ENCODE measurements at regions not wholly inside any gene's neighbourhood (a gene's known extent, or its start where the extent isn't known, plus 50 kb on each side); places are given as distances from the start of the nearest gene placed in this dataset.
"Not testable (repeated sequence)": the region's sequence is repeated elsewhere in the genome, so short reads cannot be mapped to it uniquely, and the experiment has no call there.

DNA sequence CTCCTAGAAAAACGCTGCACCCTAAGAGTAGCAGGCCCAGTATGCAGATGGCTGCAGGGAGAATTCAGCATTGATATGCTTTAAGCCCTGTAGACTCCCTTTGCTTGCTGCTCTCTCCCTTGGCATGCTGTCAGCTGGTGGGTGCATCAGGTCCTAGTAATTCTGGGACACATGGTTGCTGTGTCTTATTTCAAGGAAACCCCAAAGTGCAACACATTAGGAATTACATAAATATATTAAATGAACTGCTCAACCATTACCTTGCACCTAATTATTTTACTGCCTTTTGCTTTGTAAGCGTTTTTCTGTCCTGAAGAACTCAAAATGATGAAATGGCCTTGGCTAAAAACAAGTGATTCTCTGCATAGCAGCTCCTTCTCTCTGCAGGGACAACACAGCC, 516.3 kb downstream of the ZIC3 start (continued):
- TF ChIP-seq, protein P1, sequence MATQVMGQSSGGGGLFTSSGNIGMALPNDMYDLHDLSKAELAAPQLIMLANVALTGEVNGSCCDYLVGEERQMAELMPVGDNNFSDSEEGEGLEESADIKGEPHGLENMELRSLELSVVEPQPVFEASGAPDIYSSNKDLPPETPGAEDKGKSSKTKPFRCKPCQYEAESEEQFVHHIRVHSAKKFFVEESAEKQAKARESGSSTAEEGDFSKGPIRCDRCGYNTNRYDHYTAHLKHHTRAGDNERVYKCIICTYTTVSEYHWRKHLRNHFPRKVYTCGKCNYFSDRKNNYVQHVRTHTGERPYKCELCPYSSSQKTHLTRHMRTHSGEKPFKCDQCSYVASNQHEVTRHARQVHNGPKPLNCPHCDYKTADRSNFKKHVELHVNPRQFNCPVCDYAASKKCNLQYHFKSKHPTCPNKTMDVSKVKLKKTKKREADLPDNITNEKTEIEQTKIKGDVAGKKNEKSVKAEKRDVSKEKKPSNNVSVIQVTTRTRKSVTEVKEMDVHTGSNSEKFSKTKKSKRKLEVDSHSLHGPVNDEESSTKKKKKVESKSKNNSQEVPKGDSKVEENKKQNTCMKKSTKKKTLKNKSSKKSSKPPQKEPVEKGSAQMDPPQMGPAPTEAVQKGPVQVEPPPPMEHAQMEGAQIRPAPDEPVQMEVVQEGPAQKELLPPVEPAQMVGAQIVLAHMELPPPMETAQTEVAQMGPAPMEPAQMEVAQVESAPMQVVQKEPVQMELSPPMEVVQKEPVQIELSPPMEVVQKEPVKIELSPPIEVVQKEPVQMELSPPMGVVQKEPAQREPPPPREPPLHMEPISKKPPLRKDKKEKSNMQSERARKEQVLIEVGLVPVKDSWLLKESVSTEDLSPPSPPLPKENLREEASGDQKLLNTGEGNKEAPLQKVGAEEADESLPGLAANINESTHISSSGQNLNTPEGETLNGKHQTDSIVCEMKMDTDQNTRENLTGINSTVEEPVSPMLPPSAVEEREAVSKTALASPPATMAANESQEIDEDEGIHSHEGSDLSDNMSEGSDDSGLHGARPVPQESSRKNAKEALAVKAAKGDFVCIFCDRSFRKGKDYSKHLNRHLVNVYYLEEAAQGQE (IDR thresholded peaks at IDR 0.05; ENCODE audit: low read depth, low read length), result no peak
- TF ChIP-seq RUNX3 (IDR thresholded peaks at IDR 0.05; ENCODE audit: low read length), result no peak

DNA sequence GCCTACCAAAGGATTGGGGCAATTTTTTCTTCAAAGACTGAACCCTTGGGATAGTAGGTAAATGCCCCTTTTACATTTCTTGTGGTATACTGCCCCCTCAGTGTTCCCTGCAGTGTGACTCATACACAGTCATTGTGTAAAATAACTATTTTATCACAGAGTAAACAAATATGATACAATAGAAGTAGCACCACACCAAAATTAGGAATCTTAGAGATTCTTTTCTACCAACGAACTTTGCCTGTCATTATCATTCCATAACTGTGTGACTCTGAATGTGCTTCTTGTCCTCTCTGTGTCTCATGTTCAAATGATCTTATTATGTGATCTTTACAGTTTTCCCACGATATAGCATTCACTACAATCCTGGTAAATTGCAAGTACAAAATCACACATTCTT, 517.0 kb downstream of the ZIC3 start:
- ChIA-PET POLR2A (no interaction called here), RAD21 (ENCODE audit: unreplicated experiment) (no interaction called here), SMC1A (ENCODE audit: uncharacterized antibody, unreplicated experiment) (no interaction called here), CTCF (no interaction called here)
- FAIRE-seq, result no peak
- Histone ChIP-seq H3K4me1 (ENCODE audit: control insufficient read depth, insufficient read depth, low read length) (no peaks in the 10 kb centered on the region), H4K20me1 (ENCODE audit: control insufficient read depth, insufficient read depth) (no peaks in the 10 kb centered on the region), H3K4me2 (ENCODE audit: control insufficient read depth, insufficient read depth) (no peak overlapping the region), H3K27me3 (replicated peaks in 1 of 2; ENCODE audit: control insufficient read depth in 2 of 2, insufficient read depth in 2 of 2, low read length in 1 of 2) (no peaks in the 10 kb centered on the region), H3K9me3 (replicated peaks; ENCODE audit: control insufficient read depth, insufficient read depth, low read length) (no peaks in the 10 kb centered on the region), H3K4me3 (no peak overlapping the region), H3K79me2 (ENCODE audit: control insufficient read depth, insufficient read depth, low read length) (no peaks in the 10 kb centered on the region), H2AFZ (ENCODE audit: control insufficient read depth, low read depth, low read length) (no peak overlapping the region), H3K27ac (ENCODE audit: control insufficient read depth, insufficient read depth) (no peak overlapping the region), H3K9ac (ENCODE audit: control insufficient read depth, insufficient read depth, low read length) (no peak overlapping the region), H3K36me3 (ENCODE audit: control insufficient read depth in 2 of 2, insufficient read depth in 2 of 2, low read length in 1 of 2) (no peaks in the 10 kb centered on the region)
- intact Hi-C loops (cut with micrococcal nuclease; ENCODE audit: unreplicated experiment), result no loop called here
- WGBS (ENCODE audit: insufficient coverage, insufficient replicate concordance, low lambda C conversion rate, missing lambda C conversion rate), result 0% methylated on average over 2 of the region's 2 CpGs
- no peak for ATAC-seq
- BruUV-seq (replicated peaks), result no TSS peak
- TF ChIP-seq CHD1 (IDR thresholded peaks at IDR 0.05; ENCODE audit: low read depth, low read length), result no peak
- TF ChIP-seq NFYA (IDR thresholded peaks at IDR 0.05; ENCODE audit: borderline replicate concordance, low read depth, low read length), result no peak
- TF ChIP-seq SPI1 (IDR thresholded peaks at IDR 0.05; ENCODE audit: borderline replicate concordance, insufficient read depth, low read depth, low read length), result no peak
- TF ChIP-seq NFIC (IDR thresholded peaks at IDR 0.05; ENCODE audit: low read depth, low read length), result no peak
- no peak for TF ChIP-seq GATAD2B (conservative IDR thresholded peaks at IDR 0.05; ENCODE audit: low read depth)
- TF ChIP-seq TBL1XR1 (IDR thresholded peaks at IDR 0.05; ENCODE audit: low read depth, low read length), result no peak
- TF ChIP-seq IRF4 (IDR thresholded peaks at IDR 0.05; ENCODE audit: low read depth, low read length), result no peak
- TF ChIP-seq RCOR1 (conservative IDR thresholded peaks at IDR 0.05; ENCODE audit: low read depth, low read length), result no peak
- TF ChIP-seq, protein P2, sequence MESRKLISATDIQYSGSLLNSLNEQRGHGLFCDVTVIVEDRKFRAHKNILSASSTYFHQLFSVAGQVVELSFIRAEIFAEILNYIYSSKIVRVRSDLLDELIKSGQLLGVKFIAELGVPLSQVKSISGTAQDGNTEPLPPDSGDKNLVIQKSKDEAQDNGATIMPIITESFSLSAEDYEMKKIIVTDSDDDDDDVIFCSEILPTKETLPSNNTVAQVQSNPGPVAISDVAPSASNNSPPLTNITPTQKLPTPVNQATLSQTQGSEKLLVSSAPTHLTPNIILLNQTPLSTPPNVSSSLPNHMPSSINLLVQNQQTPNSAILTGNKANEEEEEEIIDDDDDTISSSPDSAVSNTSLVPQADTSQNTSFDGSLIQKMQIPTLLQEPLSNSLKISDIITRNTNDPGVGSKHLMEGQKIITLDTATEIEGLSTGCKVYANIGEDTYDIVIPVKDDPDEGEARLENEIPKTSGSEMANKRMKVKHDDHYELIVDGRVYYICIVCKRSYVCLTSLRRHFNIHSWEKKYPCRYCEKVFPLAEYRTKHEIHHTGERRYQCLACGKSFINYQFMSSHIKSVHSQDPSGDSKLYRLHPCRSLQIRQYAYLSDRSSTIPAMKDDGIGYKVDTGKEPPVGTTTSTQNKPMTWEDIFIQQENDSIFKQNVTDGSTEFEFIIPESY (IDR thresholded peaks at IDR 0.05), result no peak
- no peak for TF ChIP-seq POU2F2 (IDR thresholded peaks at IDR 0.05; ENCODE audit: borderline replicate concordance, low read depth, low read length)
- TF ChIP-seq ASH2L (IDR thresholded peaks at IDR 0.05; ENCODE audit: borderline replicate concordance, low read depth), result no peak
- no peak for TF ChIP-seq KLF5 (IDR thresholded peaks at IDR 0.05; ENCODE audit: partially characterized antibody)
- no peak for DNase-seq (ENCODE audit: low read depth, low spot score)
- in situ Hi-C loops (cut with MboI), result no loop called here

DNA sequence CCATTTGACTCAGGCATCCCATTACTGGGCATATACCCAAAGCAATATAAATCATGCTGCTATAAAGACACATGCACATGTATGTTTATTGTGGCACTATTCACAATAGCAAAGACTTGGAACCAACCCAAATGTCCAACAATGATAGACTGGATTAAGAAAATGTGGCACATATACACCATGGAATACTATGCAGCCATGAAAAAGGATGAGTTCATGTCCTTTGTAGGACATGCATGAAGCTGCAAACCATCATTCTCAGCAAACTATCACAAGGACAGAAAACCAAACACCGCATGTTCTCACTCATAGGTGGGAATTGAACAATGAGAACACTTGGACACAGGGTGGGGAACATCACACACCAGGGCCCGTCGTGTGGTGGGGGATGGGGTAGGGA, 545.0 kb downstream of the ZIC3 start:
- FAIRE-seq; H3K9me3 ChIP-seq (replicated peaks; ENCODE audit: control insufficient read depth, insufficient read depth, low read length); H3K4me3 ChIP-seq; H2AFZ ChIP-seq (ENCODE audit: control insufficient read depth, low read depth, low read length); BruUV-seq (replicated peaks); H3K27ac ChIP-seq (ENCODE audit: control insufficient read depth, insufficient read depth); H3K4me2 ChIP-seq (ENCODE audit: control insufficient read depth, insufficient read depth); H3K9ac ChIP-seq (ENCODE audit: control insufficient read depth, insufficient read depth, low read length); in situ Hi-C loops (cut with MboI); CTCF ChIA-PET; ATAC-seq; H3K27me3 ChIP-seq (replicated peaks in 1 of 2; ENCODE audit: control insufficient read depth in 2 of 2, insufficient read depth in 2 of 2, low read length in 1 of 2); H3K4me1 ChIP-seq (ENCODE audit: control insufficient read depth, insufficient read depth, low read length); H3K79me2 ChIP-seq (ENCODE audit: control insufficient read depth, insufficient read depth, low read length); RAD21 ChIA-PET (ENCODE audit: unreplicated experiment); POLR2A ChIA-PET; H3K36me3 ChIP-seq (ENCODE audit: control insufficient read depth in 2 of 2, insufficient read depth in 2 of 2, low read length in 1 of 2); intact Hi-C loops (cut with micrococcal nuclease; ENCODE audit: unreplicated experiment); SMC1A ChIA-PET (ENCODE audit: uncharacterized antibody, unreplicated experiment); H4K20me1 ChIP-seq (ENCODE audit: control insufficient read depth, insufficient read depth); DNase-seq (ENCODE audit: low read depth, low spot score): not testable (repeated sequence)
- 32% methylated on average over 3 of the region's 3 CpGs for WGBS (ENCODE audit: insufficient coverage, insufficient replicate concordance, low lambda C conversion rate, missing lambda C conversion rate)

All from GM12878 (cell line).